IPS-18a (cell line): ENCODE measurements at regions not wholly inside any gene's neighbourhood (a gene's known extent, or its start where the extent isn't known, plus 50 kb on each side); places are given as distances from the start of the nearest gene placed in this dataset.

Source experiments
- H3K27ac ChIP-seq: one replicate; pipeline ENCODE4 v1.5.1; 2013; ENCODE audit warnings: low read length
- H3K27me3 ChIP-seq: one replicate; pipeline ENCODE4 v1.6.1; 2013; ENCODE audit warnings: mild to moderate bottlenecking, low read length; ENCODE audit not compliant: control insufficient read depth, insufficient read depth
- H3K36me3 ChIP-seq: one replicate; pipeline ENCODE4 v1.6.1; 2013; ENCODE audit warnings: low read depth, low read length; ENCODE audit not compliant: control insufficient read depth
- H3K4me1 ChIP-seq: one replicate; pipeline ENCODE4 v1.6.1; 2013; ENCODE audit warnings: low read depth, low read length; ENCODE audit not compliant: control insufficient read depth
- H3K4me3 ChIP-seq: one replicate; pipeline ENCODE4 v1.5.1; 2013; ENCODE audit warnings: low read length
- H3K9ac ChIP-seq: one replicate; pipeline ENCODE4 v1.6.1; 2013; ENCODE audit warnings: mild to moderate bottlenecking, low read length, moderate library complexity
- H3K9me3 ChIP-seq: one replicate; pipeline ENCODE4 v1.6.1; 2013; ENCODE audit warnings: low read depth, low read length; ENCODE audit not compliant: control insufficient read depth

DNA sequence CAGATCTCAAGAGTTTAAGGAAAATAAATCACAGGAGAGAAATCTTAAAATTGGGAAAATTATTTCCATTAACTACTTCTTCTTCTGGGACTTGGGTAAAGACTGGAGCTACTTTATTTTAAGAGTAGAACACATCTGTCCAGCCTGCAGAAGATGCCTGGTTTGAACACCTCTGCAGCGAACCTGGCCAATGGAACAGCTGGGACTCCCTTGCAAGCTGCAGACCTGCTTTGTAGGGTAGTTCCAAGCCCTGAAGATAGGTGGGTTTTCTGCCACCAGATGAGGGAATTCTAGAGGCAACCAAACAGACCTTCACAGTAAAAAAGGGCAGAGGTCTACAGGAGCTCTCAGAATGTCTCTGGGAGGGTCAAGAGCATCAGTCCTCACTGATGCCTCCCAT is 86.5 kb upstream of the CACNA1E start:
- Histone ChIP-seq H3K9ac (no peak overlapping the region), H3K27me3 (no peaks in the 10 kb centered on the region), H3K36me3 (no peaks in the 10 kb centered on the region), H3K4me3 (no peak overlapping the region), H3K4me1 (no peaks in the 10 kb centered on the region), H3K9me3 (no peaks in the 10 kb centered on the region), H3K27ac (no peak overlapping the region)

DNA sequence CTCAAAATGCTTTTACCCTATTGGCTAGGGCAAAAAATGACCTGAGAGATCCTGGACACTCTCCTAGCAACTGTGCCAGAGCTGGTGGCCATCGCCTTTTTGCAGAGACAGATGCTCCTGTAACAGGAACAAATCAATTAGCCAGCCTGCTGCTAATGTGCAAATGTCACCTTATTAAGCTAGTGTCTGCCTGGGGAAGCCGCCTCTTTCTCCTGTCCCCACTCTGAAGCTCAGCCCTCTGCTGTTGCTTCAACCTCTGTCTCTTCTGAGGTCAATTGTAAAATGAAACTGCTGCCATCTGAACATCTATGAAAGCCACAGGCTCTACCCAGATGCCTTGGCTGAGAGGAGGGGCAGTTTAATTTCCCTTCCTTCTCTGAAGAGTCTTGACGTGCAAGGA is 85.5 kb upstream of the CACNA1E start:
- H3K4me1 ChIP-seq, result no peaks in the 10 kb centered on the region
- no peak overlapping the region for H3K27ac ChIP-seq
- H3K9me3 ChIP-seq, result no peaks in the 10 kb centered on the region
- H3K36me3 ChIP-seq, result no peaks in the 10 kb centered on the region
- no peaks in the 10 kb centered on the region for H3K27me3 ChIP-seq
- no peak overlapping the region for H3K9ac ChIP-seq
- H3K4me3 ChIP-seq, result no peak overlapping the region

DNA sequence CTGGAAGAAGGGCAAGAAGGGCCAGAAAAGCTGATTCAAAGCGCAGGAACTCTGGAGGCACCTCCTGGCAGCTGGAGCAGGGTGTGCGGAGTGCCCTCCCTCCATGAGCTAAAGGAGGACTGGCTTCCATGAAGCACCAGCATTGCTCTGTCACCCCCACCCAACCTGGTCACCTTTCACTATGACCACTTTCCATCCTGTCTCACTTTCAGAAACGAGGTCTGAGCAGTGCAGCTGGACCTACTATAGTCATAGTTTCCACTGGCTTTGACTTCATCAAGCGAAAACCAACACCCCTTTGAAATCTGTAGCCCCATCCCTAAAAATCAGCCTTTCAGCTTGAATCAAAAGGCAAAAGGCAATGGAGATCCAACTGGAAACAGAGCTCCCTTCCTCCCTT is 84.8 kb upstream of the CACNA1E start:
- H3K27ac ChIP-seq, result no peak overlapping the region
- H3K36me3 ChIP-seq, result no peaks in the 10 kb centered on the region
- H3K9me3 ChIP-seq, result no peaks in the 10 kb centered on the region
- H3K4me3 ChIP-seq, result no peak overlapping the region
- no peaks in the 10 kb centered on the region for H3K27me3 ChIP-seq
- H3K9ac ChIP-seq, result no peak overlapping the region
- H3K4me1 ChIP-seq, result no peaks in the 10 kb centered on the region

DNA sequence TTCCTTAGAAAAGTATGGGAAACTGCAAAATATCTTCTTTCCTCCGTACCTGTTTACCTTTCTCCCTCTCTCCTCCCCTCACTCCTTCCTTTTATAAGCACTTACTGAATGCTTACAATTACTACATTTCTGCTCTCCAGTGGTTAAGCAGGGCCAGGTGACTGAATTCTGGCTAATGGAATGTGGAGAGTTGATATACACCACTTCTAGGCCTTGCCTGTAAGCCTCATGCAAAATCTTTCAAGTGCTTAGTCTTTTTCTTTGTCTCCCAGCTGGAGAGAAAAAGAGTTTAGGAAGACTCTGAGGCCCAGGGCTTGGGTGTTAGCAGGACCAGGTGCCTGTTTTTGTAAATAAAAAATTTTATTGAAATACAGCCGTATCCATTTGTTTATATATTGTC is 77.7 kb upstream of the CACNA1E start:
- H3K4me1 ChIP-seq, result peaks cover 7% of the 10 kb centered on the region
- no peak overlapping the region for H3K9ac ChIP-seq
- no peak overlapping the region for H3K27ac ChIP-seq
- no peaks in the 10 kb centered on the region for H3K36me3 ChIP-seq
- no peaks in the 10 kb centered on the region for H3K27me3 ChIP-seq
- H3K4me3 ChIP-seq, result no peak overlapping the region
- H3K9me3 ChIP-seq, result no peaks in the 10 kb centered on the region

DNA sequence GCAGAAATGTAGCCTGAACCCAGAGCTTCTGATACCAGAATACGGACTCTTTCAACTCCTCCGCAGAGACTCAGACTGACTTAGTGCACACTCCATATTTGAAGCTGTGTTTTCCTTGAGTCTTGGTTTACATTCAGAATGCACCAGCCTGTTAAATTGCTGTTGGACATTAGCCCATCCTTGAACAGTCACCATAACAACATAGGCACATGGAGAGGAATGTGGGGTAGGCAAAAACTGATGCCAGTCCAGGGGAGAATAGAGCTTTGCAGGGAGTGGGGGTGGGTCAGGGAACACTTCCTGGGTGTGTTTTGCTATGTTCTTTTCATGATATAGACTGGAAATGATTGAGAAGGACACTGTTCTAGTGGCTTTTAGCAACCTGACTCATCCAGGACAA is 76.3 kb upstream of the CACNA1E start:
- H3K27ac ChIP-seq, result no peak overlapping the region
- no peaks in the 10 kb centered on the region for H3K27me3 ChIP-seq
- no peak overlapping the region for H3K9ac ChIP-seq
- no peak overlapping the region for H3K4me3 ChIP-seq
- H3K9me3 ChIP-seq, result no peaks in the 10 kb centered on the region
- peaks cover 7% of the 10 kb centered on the region for H3K4me1 ChIP-seq
- no peaks in the 10 kb centered on the region for H3K36me3 ChIP-seq

DNA sequence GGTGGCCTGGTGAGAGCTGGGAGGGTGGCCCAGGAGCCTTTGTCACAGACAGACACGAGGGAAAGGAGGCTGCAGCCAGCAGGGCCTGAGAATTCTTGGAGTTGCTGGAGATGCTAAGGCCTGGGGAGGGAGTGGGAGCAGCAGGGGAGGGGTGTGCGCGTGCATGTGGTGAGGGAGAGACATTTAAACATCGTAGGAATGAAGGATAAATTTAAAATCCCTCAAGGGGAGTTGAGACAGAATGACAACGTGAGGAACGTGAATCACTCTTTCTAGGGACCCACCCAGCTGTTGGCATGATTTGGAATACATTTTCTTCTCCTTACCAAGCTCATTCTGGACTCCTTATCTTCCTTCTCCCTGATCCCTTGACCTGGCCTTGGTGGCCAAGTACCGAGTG is 73.3 kb upstream of the CACNA1E start:
- peaks cover 7% of the 10 kb centered on the region for H3K4me1 ChIP-seq
- no peaks in the 10 kb centered on the region for H3K27me3 ChIP-seq
- no peak overlapping the region for H3K9ac ChIP-seq
- H3K36me3 ChIP-seq, result no peaks in the 10 kb centered on the region
- H3K27ac ChIP-seq, result no peak overlapping the region
- H3K4me3 ChIP-seq, result no peak overlapping the region
- no peaks in the 10 kb centered on the region for H3K9me3 ChIP-seq

DNA sequence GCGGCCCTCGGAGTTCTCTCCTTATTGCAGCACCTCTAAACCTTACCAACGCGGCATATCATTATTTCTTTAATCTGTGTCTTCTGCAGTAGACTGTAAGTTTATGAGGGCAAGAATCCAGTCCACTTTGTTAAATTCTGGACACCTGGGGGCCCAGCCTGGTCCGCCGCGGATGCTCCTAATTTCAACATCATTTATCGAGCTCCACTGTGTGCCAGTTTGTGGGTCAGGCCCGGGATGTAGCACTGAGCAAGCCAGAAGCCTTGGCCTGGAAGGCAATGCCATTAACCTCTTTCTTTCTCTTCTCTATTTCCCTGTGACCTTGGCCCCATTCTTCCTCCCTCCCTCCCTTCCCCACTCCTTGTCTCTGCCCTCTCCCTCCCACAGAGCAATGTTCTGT is 70.6 kb upstream of the CACNA1E start:
- no peaks in the 10 kb centered on the region for H3K27me3 ChIP-seq
- no peaks in the 10 kb centered on the region for H3K36me3 ChIP-seq
- no peaks in the 10 kb centered on the region for H3K4me1 ChIP-seq
- no peak overlapping the region for H3K27ac ChIP-seq
- no peak overlapping the region for H3K4me3 ChIP-seq
- H3K9me3 ChIP-seq, result no peaks in the 10 kb centered on the region
- no peak overlapping the region for H3K9ac ChIP-seq

DNA sequence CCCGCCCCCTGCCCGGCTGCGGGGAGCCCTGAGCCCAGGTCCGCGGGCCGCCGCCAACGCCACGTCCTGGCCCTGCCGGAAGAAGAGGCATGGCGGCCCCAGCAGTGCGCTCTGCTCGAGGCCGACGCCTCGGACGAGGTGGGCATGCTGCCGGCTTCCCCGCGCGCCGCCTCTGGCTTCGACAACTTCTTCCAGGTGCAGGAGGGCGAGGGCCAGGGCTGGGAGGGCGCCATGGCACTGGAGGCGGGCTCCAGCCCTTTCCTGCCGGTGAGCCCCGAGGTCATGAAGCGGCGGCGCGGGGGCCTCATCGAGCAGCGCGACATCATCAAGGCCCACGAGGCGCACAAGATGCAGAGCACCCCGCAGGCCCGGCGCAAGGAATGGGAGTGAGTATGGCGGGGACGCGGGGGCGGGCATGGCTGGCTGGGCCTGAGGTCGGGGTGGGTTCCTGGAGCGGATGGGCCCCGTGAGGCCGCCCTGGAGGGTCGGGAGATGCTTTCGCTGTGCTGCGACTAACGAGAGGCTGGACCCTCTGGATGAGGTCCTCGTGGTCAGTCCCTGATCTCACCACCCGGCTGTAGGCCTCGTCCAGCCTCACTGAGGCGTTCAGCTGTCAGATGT is 70.0 kb upstream of the CACNA1E start:
- H3K4me1 ChIP-seq, result no peaks in the 10 kb centered on the region

DNA sequence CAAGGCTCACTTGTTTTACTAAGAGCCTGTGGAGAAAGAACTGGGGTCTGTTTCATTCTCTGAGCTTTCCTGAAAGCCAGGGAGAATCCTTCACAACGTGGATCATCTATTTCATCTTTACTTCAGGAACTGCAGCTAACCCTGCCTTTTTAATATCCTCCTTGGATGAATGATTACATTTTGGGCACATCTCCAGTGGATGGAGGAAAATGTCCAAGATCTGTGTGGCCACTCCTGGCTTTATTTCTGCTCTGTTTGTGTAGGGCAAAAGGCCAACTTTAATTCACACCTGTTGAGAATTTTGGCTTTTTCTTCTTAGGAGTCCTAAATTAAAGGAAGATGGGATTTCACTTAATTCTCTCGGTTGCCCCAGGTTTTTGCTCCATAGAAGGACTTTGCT is 69.5 kb upstream of the CACNA1E start:
- Histone ChIP-seq H3K36me3 (no peaks in the 10 kb centered on the region), H3K9ac (no peak overlapping the region), H3K4me3 (no peak overlapping the region), H3K27me3 (no peaks in the 10 kb centered on the region), H3K9me3 (no peaks in the 10 kb centered on the region), H3K4me1 (no peaks in the 10 kb centered on the region), H3K27ac (no peak overlapping the region)

More for the DNA sequence above, 70.0 kb upstream of the CACNA1E start:
- H3K27ac ChIP-seq, result no peak overlapping the region
- no peaks in the 10 kb centered on the region for H3K36me3 ChIP-seq
- H3K9me3 ChIP-seq, result no peaks in the 10 kb centered on the region
- H3K27me3 ChIP-seq, result no peaks in the 10 kb centered on the region
- H3K9ac ChIP-seq, result no peak overlapping the region
- H3K4me3 ChIP-seq, result no peak overlapping the region

DNA sequence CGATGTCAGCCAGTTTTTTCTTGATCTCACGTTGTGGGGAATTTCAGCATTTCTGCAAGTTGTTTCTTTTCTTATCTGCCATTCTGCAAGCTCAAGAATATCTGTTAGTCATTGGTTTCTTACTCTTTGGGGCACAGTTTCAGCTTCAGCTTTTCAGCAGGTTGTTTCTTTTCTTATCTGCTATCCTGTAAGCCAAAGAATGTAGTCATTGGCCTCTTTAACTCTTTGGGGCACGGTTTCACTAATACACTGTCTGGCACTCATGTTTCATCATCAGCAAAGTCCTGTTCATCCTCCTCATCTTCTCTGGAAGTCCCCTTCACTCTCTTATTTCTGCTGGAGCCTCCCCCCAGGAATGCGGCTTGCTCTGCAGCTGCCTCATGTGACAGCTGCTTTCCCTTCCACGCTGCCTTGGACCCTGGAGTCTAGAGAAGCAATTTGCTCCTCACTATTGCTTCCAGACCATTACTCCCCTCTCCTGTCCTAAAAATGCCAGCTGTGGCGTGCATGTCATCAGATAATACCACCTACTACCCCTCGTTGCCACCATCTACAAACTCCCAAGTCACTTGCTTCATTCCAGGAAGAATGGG is 67.0 kb upstream of the CACNA1E start:
- Histone ChIP-seq H3K36me3 (no peaks in the 10 kb centered on the region), H3K9ac (no peak overlapping the region)

DNA sequence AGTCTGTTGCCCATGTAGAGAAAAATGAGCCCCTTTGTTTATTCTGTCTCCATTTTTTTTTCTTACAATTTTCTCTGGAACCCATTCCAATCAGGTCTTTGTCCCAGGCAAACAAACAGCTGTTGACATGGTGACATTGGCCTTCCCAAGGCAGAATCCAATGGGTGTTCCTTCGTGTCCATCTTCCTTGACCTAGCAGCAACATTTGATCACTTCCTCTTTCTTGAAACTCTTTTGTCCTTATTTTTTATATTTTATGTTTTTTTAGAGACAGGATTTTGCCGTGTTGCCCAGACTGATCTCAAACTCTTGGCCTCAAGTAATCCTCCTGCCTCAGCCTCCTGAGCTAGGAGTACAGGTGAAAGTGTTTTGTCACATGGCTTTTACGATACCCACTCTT is 65.4 kb upstream of the CACNA1E start:
- no peak overlapping the region for H3K9ac ChIP-seq
- H3K4me3 ChIP-seq, result no peak overlapping the region
- H3K27me3 ChIP-seq, result no peaks in the 10 kb centered on the region
- no peaks in the 10 kb centered on the region for H3K4me1 ChIP-seq
- H3K9me3 ChIP-seq, result no peaks in the 10 kb centered on the region
- H3K36me3 ChIP-seq, result no peaks in the 10 kb centered on the region
- no peak overlapping the region for H3K27ac ChIP-seq

More for the DNA sequence above, 67.0 kb upstream of the CACNA1E start:
- H3K27me3 ChIP-seq, result no peaks in the 10 kb centered on the region
- no peak overlapping the region for H3K4me3 ChIP-seq
- no peaks in the 10 kb centered on the region for H3K4me1 ChIP-seq
- no peaks in the 10 kb centered on the region for H3K9me3 ChIP-seq
- H3K27ac ChIP-seq, result no peak overlapping the region

DNA sequence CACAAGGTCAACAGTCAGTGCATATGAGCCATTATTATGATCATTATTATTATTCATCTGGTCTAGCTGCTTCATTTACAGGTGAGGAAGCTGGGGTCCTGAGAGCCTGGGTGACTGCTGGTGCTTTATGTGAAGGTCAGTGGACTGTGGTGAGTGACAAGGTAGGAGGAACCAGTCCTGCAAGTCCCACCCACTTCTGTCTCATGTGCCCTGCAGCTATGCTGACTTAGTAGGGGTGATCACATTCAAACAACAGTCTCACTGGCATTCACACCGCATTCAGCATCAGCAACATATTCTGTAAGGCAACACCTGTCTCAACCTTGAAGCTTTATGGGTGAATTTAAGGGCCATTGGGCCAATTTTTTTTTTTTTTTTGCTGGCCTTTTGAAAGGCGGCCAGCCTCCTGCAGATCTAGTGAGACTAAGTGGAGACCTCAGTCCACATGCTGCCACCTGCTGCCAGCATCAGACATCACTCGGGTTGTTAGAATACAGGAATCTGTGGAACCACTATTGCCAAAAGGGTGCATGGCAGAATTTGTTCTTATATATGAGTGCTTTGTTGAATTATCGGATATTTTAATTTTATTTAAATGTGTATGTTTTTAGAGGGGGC is 59.9 kb upstream of the CACNA1E start:
- H3K27me3 ChIP-seq, result peaks cover 10% of the 10 kb centered on the region
- no peak overlapping the region for H3K4me3 ChIP-seq
- H3K4me1 ChIP-seq, result no peaks in the 10 kb centered on the region
- no peak overlapping the region for H3K9ac ChIP-seq
- H3K27ac ChIP-seq, result no peak overlapping the region
- H3K9me3 ChIP-seq, result no peaks in the 10 kb centered on the region
- H3K36me3 ChIP-seq, result no peaks in the 10 kb centered on the region
